ENCODE measurements at regions not wholly inside any gene's neighbourhood (a gene's known extent, or its start where the extent isn't known, plus 50 kb on each side); places are given as distances from the start of the nearest gene placed in this dataset.

DNA sequence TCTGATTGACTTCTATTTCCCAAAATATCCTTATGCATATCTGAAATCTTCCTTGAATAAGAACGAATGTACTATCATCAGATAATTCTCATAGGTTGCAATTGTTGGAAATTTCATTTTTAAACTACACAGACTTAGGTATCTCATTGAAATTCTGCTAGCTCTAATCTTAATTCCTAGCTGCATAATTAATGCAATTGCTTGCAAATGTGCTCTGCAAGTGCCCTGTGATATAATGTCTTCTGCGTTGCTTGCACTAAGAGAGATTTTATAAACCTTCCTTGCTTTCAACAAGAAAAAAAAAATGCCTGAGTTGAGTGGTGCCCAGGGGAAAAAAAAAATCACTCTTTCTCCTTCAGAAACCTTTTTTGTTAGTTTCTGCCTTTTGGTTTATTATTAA lies 354.9 kb downstream of the TFAP2A start:
- no peak for DNase-seq (ENCODE audit: low read depth in 3 of 3, low spot score in 1 of 3)

DNA sequence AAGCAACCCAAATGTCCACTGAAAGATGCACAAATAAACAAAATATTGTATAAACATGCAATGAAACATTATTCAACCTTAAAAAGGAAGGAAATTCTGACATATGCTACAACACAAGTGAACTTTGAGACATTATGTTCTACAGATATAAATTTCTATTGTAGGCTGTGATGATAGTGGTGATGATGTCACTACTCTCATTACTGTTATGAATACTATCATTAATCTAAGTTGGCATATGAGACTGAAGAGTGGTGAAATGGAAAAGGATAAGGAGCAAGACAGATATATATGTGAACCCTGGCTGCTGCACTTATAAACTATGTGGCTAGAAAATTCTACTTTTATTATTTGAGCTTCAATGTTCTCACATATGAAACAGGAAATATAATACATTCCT lies 360.2 kb downstream of the TFAP2A start:
- DNase-seq (ENCODE audit: low read depth in 3 of 3, low spot score in 1 of 3) = no peak

GRCh38 chr6:10051283-10051682 lies 363.6 kb downstream of the TFAP2A start:
- no peak for DNase-seq (ENCODE audit: low read depth in 3 of 3, low spot score in 1 of 3)

- no peak for DNase-seq (ENCODE audit: low read depth in 3 of 3, low spot score in 1 of 3)
Measured at GRCh38 chr6:10048370-10049297, 366.2 kb downstream of the TFAP2A start.

- DNase-seq (ENCODE audit: low read depth in 3 of 3, low spot score in 1 of 3) = no peak
Measured at GRCh38 chr6:10042280-10042679, 372.6 kb downstream of the TFAP2A start.

- no peak for DNase-seq (ENCODE audit: low read depth in 3 of 3, low spot score in 1 of 3)
Measured at GRCh38 chr6:10033223-10033829, 381.5 kb downstream of the TFAP2A start.

DNA sequence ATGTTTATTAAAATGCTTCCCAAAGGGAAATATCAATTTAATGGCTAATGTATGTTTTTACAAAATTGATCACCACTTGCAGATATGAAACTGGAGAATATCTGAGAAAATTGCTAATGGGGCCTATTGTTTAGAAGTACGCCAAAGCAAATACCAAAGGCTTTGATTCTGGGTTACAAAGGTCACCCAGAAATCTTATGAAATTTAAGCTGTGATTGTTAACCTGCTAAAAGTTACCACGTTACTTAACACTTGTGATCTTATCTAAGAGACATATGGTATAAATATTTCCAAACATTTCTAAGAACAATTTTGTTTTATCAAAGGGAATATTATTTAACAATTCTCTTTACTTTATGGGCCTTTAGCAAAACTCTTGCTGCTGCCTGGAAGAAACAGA lies 383.3 kb downstream of the TFAP2A start:
- DNase-seq (ENCODE audit: low read depth in 3 of 3, low spot score in 1 of 3) = no peak

GRCh38 chr6:10030942-10031537 lies 383.8 kb downstream of the TFAP2A start:
- no peak for DNase-seq (ENCODE audit: low read depth in 3 of 3, low spot score in 1 of 3)

DNA sequence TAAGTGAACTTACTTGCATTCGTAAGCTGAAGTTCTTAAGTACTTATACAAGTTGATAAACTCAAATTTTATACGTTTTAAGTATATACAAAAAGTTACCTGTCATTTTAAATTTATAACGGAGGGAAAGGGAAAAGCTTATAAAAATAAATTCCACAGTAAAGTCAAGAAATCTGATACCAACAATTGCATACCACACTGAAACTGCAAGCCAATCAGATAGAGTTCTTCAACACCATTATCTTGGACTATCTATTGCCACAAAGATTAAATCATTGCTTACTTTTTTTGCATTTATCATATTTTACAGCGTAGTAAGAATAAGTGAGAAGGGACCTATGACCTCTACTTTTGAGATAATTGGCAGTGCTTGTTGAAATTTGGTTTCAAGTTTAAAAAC lies 386.7 kb downstream of the TFAP2A start:
- DNase-seq (ENCODE audit: low read depth in 3 of 3, low spot score in 1 of 3) = no peak

DNA sequence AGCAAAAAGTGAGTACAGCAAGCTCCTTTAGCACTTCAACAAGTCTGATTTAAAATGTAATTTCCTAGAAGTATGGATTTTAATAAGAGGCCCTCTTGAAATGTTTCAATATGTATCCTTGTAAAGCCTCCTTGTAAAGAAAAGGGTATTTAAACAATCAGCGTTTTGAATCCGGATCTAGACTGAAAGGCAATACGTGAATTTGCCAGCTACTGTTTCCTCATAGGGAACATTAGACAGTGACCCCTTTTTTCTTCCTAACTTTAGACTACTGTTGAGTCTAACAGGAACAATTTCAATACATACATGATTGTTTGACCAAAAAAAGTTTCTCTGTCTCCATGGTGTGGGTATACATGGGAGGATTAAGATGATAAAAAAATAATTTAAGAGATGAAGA lies 395.0 kb downstream of the TFAP2A start:
- DNase-seq (ENCODE audit: low read depth in 3 of 3, low spot score in 1 of 3) = no peak

- no peak for DNase-seq (ENCODE audit: low read depth in 3 of 3, low spot score in 1 of 3)
Measured at GRCh38 chr6:10014557-10014956, 400.3 kb downstream of the TFAP2A start.

DNA sequence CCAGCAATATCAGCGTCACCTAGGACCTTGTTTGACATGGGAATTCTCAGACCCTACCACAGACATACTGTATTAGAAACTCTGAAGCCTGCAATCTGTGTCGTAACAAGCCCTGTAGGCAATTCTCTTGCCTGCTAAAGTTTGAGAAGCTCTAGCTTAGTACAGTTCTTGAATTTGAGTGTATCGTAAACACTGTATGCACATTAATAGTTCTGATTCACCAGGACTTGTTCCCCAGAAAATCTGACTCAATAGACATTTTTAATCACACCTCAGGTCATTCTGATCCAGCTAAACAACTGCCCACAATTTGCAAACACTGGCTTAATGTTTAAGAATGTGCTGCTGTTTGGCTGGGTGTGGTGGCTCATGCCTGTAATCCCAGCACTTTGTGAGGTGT lies 414.3 kb downstream of the TFAP2A start:
- no peak for DNase-seq (ENCODE audit: low read depth in 3 of 3, low spot score in 1 of 3)

GRCh38 chr6:9999796-10000195 lies 415.1 kb downstream of the TFAP2A start:
- no peak for DNase-seq (ENCODE audit: low read depth in 3 of 3, low spot score in 1 of 3)

DNA sequence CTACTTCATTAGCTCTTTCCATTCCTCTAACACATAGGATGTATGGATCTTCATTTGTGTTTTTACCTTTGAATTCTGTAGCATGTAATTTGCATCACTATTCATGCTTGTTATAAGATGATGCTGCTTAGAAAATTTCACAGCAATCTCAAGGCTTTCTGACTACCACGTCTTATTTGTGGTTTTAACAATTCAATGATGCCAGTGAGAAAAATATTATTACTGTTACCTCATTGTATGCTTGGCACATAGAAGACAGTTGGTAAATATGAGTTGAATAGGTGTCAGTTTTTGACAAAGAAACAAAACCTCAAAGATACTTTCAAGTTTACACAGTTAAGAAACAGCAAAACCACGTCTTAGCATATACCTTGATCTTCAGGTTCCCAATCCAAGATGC lies 428.6 kb downstream of the TFAP2A start:
- DNase-seq (ENCODE audit: low read depth in 3 of 3, low spot score in 1 of 3) = no peak

- DNase-seq (ENCODE audit: low read depth in 3 of 3, low spot score in 1 of 3) = no peak
Measured at GRCh38 chr6:9985481-9985880, 429.4 kb downstream of the TFAP2A start.

GRCh38 chr6:9984607-9985006 lies 430.3 kb downstream of the TFAP2A start:
- DNase-seq (ENCODE audit: low read depth in 3 of 3, low spot score in 1 of 3) = no peak

- DNase-seq (ENCODE audit: low read depth in 3 of 3, low spot score in 1 of 3) = no peak
Measured at GRCh38 chr6:9983168-9983567, 431.7 kb downstream of the TFAP2A start.

DNA sequence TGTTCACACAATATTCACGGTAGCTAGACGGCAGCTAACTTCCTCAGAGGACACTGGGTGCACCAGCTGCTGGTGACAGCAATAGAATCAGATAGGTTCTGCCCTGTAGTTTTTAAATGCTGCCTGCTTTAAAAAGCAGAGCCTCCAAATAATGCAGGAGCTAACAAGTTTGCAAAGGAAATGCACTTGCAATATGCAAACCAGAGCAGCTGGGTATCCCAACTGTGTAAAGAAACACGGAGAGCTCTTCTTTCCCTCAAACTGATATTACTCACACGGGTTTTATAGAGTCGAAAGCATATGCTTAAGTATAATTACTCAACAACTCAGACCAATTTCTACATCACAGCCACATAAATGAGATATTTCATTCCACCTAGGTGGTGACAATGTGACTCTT lies 432.7 kb downstream of the TFAP2A start:
- DNase-seq (ENCODE audit: low read depth in 3 of 3, low spot score in 1 of 3) = no peak

DNA sequence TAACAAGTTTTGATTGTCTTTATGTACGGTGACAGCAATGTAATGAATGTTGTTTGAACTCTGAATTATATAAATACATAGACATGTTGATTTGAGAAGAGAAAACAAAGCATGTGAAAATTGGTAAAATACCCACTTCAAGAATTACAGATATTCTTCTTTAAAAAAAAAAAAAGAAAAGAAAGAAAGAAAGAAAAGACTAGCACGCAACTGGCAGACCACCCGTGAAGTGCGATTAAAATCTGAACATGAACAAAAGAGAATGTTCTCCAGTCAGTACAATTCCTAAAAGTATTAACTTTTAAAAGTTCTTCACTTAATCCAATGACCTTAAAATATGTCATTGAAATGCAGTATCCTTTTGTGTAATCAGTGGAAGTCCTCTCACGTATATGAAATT lies 434.9 kb downstream of the TFAP2A start:
- no peak for DNase-seq (ENCODE audit: low read depth in 3 of 3, low spot score in 1 of 3)

DNA sequence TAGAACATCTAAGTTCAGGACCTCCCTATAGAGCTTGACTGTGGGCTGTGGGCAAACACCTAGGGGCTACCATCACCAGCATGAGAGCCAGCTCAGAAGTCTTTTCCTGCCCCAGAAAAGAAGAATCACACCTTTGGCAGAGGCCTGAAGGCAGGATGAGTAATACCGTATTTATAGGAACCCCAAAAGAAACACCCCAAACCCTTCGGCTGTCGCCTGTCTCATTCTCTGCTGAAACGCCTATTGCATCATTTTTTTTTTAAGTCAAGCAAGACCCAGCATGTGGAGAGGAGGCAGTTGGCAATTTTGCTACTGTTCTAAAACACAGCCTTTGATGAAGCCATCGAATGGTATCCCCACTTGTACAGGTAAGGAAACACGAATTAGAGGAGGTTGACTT lies 436.4 kb downstream of the TFAP2A start:
- DNase-seq (ENCODE audit: low read depth in 3 of 3, low spot score in 1 of 3) = no peak

DNA sequence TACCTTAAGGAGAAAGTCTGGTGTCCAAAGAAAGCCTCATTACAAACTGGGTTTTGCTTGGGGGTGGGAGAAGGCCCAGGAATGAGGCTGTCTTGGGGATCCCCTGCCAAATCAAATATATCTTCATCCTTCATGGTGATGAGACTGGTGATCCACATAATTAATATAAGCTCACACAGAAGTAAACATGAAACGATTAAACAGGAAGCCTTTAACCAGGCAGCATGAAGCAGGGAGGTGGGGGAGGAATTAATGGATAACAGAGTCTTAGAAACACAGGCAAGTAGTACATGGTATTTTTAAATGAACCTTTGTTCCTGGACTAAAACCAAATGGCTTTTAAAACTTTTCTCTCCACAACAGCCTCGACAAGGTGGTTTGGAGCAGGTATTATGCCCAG lies 437.5 kb downstream of the TFAP2A start:
- DNase-seq (ENCODE audit: low read depth in 3 of 3, low spot score in 1 of 3) = no peak

GRCh38 chr6:9961646-9962045 lies 453.2 kb downstream of the TFAP2A start:
- no peak for DNase-seq (ENCODE audit: low read depth in 3 of 3, low spot score in 1 of 3)

Measured in stimulated activated CD4-positive, alpha-beta T cell treated with anti-CD3 and anti-CD28 coated beads, TNF-alpha, amount 100 ng/mL, for 1 hour (primary cell).